GM21423 (cell line): ENCODE measurements at regions not wholly inside any gene's neighbourhood (a gene's known extent, or its start where the extent isn't known, plus 50 kb on each side); places are given as distances from the start of the nearest gene placed in this dataset.

Source experiments
- ATAC-seq: cut with Tn5 transposase; IDR thresholded peaks from one replicate; pipeline ENCODE4 v1.9.1; 2021; ENCODE audit warnings: mild to moderate bottlenecking, moderate library complexity; ENCODE audit not compliant: unreplicated experiment

- no peak for ATAC-seq
Observed at GRCh38 chr4:157795495-157795894, 377.3 kb downstream of the GASK1B start.

GRCh38 chr4:157792716-157793115 is 380.1 kb downstream of the GASK1B start:
- ATAC-seq: no peak

- ATAC-seq: no peak
Observed at GRCh38 chr4:157791236-157791635, 381.6 kb downstream of the GASK1B start.

GRCh38 chr4:157787618-157788017 is 385.2 kb downstream of the GASK1B start:
- no peak for ATAC-seq

GRCh38 chr4:157781361-157781760 is 391.5 kb downstream of the GASK1B start:
- ATAC-seq: no peak

- ATAC-seq: no peak
Observed at GRCh38 chr4:157779081-157779480, 393.7 kb downstream of the GASK1B start.

GRCh38 chr4:157776930-157777528 is 395.8 kb downstream of the GASK1B start:
- ATAC-seq: no peak

- ATAC-seq: no peak
Observed at GRCh38 chr4:157775971-157776370, 396.9 kb downstream of the GASK1B start.

GRCh38 chr4:157772907-157773306 is 399.9 kb downstream of the GASK1B start:
- no peak for ATAC-seq

GRCh38 chr4:157768419-157768818 is 404.4 kb downstream of the GASK1B start:
- no peak for ATAC-seq

GRCh38 chr4:157763490-157763889 is 409.3 kb downstream of the GASK1B start:
- ATAC-seq: no peak

- ATAC-seq: no peak
Observed at GRCh38 chr4:157754410-157754809, 418.4 kb downstream of the GASK1B start.

- ATAC-seq: no peak
Observed at GRCh38 chr4:157751631-157752030, 421.2 kb downstream of the GASK1B start.

GRCh38 chr4:157741642-157742041 is 431.2 kb downstream of the GASK1B start:
- no peak for ATAC-seq

GRCh38 chr4:157739242-157739641 is 433.6 kb downstream of the GASK1B start:
- no peak for ATAC-seq

- ATAC-seq: no peak
Observed at GRCh38 chr4:157728215-157728614, 444.6 kb downstream of the GASK1B start.

GRCh38 chr4:157727163-157727562 is 445.7 kb downstream of the GASK1B start:
- no peak for ATAC-seq

- no peak for ATAC-seq
Observed at GRCh38 chr4:157722146-157722545, 450.7 kb downstream of the GASK1B start.

GRCh38 chr4:157713342-157713741 is 459.5 kb downstream of the GASK1B start:
- ATAC-seq: no peak

GRCh38 chr4:157706155-157706554 is 466.7 kb downstream of the GASK1B start:
- no peak for ATAC-seq

- ATAC-seq: no peak
Observed at GRCh38 chr4:157702831-157703230, 470.0 kb downstream of the GASK1B start.

GRCh38 chr4:157701695-157701994 is 471.2 kb downstream of the GASK1B start:
- no peak for ATAC-seq

- no peak for ATAC-seq
Observed at GRCh38 chr4:157700898-157701694, 471.7 kb downstream of the GASK1B start.
